Activated naive CD4-positive, alpha-beta T cell (primary cell): ENCODE measurements at regions not wholly inside any gene's neighbourhood (a gene's known extent, or its start where the extent isn't known, plus 50 kb on each side); places are given as distances from the start of the nearest gene placed in this dataset.
"Not testable (repeated sequence)": the region's sequence is repeated elsewhere in the genome, so short reads cannot be mapped to it uniquely, and the experiment has no call there.

ENCODE experiments used
- DNase-seq, 4 experiments: peaks; one replicate each; lab custom pipeline; 2025; lab: John Stamatoyannopoulos, UW

GRCh38 chr9:7622481-7622880 is 177.1 kb downstream of the DMAC1 start:
- DNase-seq: no peak

DNA sequence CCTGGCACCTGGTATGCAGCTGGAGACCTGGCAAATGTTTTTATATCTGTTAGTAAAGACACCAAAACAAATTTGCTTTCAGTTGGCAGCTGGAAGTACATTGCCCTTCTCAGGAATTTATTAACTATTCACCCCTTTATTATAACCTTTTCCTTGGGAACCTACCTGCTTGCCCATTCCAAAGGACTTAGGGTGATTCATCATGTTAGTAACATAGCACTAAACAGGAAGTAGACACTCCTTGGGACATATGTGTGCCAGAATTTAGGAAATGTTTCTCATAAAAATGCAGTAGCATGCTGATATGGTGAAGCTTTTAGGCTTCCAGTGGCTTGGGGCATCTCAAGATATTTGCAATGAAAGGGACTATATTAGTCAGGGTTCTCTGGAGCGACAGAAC is 184.2 kb downstream of the DMAC1 start:
- no peak for DNase-seq

DNA sequence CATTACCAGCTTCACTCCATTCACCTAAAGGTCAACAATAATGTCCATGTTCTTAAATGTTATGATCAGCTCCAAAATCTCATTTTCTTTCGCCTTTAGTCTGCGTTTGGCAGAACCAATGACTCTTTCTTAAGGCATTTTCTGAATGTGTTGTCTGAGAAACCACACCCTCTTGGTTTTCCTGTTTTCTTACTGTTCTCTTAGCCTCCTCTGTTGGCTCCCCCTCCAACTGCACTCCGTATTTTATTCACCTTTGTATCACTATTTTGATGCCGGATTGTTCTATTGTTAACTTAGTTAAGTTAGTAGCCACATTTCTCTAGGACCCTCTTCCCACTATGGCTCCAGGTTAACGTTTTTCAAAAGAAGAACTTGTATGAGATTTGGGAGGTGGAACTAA is 185.6 kb downstream of the DMAC1 start:
- no peak for DNase-seq

DNA sequence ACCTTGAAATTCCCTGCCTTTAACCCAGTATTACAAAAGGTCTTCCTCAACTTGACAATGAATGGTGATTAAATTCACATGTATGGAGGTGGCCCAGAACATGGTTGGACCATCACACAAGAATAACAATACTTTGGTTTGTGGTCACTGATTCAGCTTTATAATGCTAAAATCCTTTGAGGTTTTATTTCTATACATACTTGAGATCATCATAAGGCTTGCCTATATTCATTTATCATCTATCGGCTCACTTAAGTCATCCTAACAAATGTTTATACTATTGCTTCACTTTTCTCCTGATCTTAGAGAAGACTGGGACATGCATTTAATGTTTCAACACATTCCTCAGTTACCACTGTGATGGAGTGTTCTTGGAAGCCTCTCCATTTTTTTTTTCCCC is 191.3 kb downstream of the DMAC1 start:
- DNase-seq: no peak

- DNase-seq: no peak
These were observed 192.2 kb downstream of the DMAC1 start for GRCh38 chr9:7607421-7607820.

DNA sequence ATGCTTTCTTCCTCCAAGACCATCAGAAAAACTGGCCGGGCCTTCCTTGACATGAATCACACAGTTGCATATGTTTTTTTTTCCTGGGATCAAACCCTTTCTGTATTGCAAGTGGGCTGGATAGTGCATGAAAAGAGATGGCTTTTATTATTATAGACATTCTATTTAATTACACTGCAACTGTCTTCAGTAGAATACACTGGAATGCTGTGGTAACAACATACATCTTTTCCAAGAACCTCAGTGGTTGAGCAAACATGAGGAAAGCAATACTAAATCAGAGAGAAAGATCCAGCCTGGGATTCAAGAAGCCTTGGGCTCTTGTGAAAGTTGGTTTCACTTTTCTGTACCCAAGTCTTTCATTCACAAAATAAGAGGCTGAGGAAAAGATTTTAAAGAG is 193.0 kb downstream of the DMAC1 start:
- DNase-seq: no peak

GRCh38 chr9:7601739-7602138 is 197.8 kb downstream of the DMAC1 start:
- DNase-seq: no peak

GRCh38 chr9:7597716-7598115 is 201.9 kb downstream of the DMAC1 start:
- DNase-seq: no peak

DNA sequence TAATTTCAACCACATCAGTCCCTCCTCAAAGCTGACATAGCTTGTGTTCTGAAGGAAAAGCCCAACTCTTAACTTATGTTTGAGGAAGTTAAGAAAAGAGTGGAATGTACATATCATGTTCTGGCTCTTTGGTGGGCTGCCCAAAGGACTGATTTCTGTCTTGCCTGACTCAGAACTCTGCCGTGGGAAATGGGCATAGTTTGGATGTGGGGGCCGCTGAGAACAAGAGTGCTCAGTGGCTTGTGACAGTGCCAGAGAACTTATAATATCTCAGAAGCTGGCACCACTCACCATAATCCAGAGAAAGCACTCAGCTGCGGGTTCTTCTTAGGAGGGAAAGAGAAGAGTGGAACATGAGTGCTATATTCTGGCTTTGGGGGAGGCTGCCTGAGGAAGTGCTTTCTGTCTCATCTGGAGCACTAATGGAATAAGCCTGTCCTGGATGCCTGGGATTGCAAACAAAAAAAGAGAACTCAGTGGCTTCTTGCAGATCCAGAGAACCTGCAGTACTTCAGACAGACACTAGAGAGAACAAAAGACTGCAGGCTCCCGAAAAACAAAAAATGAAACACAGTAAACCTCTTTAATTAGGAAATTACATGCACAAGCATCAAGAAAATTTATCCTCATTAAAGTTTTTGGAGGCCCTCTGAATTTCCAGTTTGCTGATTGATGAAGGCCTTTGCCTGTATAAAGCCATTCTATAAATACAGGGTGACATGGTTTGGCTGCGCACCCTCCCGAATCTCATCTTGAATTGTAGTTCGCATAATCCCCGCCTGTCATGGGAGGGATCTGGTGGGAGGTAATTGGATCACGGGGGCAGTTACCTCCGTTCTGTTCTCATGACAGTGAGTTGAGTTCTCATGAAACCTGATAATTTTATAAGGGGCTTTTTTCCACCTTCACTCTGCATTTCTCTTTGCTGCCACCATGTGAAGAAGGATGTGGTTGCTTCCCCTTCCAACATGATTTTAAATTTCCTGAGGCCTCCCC is 207.0 kb downstream of the DMAC1 start:
- DNase-seq: no peak

GRCh38 chr9:7591501-7591900 is 208.1 kb downstream of the DMAC1 start:
- no peak for DNase-seq

DNA sequence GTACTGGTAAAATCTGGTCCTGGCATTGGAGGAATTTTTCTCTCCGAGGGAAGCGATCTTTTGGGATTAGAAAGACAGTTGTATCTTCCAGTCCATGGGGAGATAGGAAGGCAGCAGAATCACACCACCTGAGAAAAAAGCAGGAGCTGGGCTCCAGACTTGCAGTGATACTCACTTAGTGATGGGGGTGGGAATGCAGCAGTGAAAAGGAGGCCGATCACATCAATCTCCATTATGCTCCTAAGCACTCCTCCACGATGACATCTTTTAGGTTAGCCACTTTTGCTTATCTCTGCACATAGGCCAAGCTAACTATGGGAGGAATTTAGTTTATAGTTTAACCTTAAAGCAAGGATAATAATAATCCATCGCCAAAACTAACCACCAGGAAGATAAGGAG is 219.0 kb downstream of the DMAC1 start:
- DNase-seq: no peak

- DNase-seq: no peak
These were observed 220.2 kb downstream of the DMAC1 start for GRCh38 chr9:7579351-7579750.

DNA sequence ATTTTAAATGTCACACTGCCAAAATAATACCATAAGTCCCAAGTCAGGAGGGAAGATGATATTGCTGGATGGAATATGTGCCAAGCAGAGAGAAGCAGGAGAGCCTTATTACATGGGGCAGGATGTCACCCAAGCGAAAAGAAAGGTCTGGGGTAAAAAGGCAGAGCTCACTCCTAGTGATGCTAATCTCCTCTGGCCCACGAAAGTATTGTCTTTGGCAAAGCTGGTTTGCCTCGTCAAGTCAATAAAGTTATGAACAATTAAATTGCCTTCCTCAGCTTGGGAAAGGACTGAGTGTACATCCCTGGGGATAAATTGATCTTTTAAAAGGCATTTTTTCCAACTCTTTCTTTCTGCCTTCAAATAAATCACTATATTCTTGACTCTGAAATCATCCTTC is 220.6 kb downstream of the DMAC1 start:
- DNase-seq: no peak

GRCh38 chr9:7570107-7570720 is 229.4 kb downstream of the DMAC1 start:
- peak in 3 of 4 experiments; percentile 7 to 40 (median 38) for DNase-seq

- DNase-seq: no peak
These were observed 231.9 kb downstream of the DMAC1 start for GRCh38 chr9:7567687-7568086.

DNA sequence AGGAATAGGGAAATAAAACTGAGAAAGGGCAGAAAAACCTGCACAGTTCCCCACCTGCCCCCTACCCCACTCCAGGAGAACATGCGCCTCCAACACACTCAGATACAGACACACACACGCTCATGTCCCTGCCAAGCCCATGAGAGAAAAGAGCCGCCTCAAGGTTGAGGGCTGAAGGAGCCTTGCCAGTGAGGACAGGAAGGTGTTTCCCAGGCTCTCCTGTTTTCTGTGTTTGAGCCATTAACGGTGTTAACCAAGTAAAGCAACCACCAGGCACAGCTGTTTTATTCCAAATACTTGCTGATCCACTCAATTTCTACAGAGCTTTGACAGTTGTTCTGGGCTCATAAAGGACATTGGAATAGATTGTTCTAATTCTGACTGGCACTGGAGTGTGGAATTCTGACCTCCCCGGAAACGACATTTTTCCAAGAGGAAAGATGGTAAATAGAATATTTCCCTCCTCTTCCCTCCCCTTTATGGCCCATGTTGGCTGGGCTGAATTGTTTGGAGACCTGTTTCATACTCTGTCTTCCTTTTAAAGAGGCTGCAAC is 238.0 kb downstream of the DMAC1 start:
- no peak for DNase-seq

DNA sequence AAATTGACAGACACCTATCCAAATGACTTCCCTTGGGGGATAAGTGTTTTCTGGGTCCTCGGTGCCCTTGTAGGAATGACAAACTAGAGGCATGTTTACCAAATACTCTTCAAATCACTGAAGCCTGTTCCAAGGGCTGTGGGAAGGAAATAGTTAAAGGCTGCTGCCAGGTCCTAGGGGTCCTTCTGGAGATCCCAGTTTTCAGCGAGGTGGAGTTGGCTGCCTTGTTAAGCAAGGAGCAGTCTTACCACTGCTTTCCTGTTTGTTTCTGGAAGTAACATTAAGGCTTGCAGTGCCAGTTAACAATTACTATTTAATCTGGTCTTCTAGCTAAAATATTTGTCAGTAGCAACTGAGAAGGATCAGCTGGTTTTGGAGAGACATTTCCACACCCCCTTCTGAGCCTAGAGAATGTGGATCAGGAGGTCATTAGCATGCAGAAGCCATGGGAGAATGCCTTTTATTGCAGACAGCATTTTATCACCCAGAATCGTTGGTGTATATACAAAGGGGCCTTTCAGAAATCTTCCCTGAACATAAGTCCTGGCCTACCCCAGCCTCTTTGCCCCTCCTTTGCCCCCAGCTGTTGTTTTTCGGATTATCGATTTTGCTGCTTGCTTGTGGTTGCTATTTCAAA is 238.8 kb downstream of the DMAC1 start:
- no peak for DNase-seq

GRCh38 chr9:7554699-7555098 is 244.9 kb downstream of the DMAC1 start:
- DNase-seq: no peak

GRCh38 chr9:7552706-7553105 is 246.9 kb downstream of the DMAC1 start:
- not testable (repeated sequence) for DNase-seq

DNA sequence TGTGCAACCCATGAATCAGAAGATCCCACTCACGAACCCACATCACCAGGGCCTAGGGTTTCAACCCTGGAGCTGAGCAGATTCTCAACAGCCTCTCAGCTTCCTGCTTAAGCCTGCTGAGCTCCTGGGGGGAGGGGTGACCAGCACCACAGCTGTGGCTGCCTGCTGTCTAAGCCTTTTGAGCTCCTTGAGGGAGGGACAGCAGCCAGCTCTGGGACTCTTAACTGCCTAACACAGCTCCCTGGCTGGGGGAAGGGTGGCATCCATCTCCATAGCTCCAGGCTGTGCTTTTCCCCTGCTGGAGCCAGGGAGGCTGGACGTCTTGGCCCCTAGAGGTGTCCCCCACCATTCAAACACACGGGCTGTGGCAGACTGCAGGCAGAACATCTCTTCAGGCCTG is 250.3 kb downstream of the DMAC1 start:
- DNase-seq: no peak

GRCh38 chr9:7546261-7546660 is 253.3 kb downstream of the DMAC1 start:
- no peak for DNase-seq

GRCh38 chr9:7545371-7546165 is 254.0 kb downstream of the DMAC1 start:
- no peak for DNase-seq
